GM12878 (cell line): ENCODE measurements at regions not wholly inside any gene's neighbourhood (a gene's known extent, or its start where the extent isn't known, plus 50 kb on each side); places are given as distances from the start of the nearest gene placed in this dataset.
"Not testable (repeated sequence)": the region's sequence is repeated elsewhere in the genome, so short reads cannot be mapped to it uniquely, and the experiment has no call there.

Experiments used
- ATAC-seq: fragments of 200-7000 bp; cut with Tn5 transposase; 3 replicates; pipeline ENCODE4 v1.9.1; 2020; ENCODE audit warnings: mild to moderate bottlenecking, moderate library complexity
- BruUV-seq: library from RNA; stranded (reverse); fragments of 400-500 nt; replicated peaks from 2 replicates; lab custom pipeline; 2021; lab: Mats Ljungman, UMichigan
- CTCF ChIA-PET: fragments of 300-600 bp; sonication (Branson Sonifier 250); formaldehyde crosslinking; extraction: SDS; loops from one replicate; lab custom pipeline; 2021; ENCODE audit warnings: inconsistent platforms; lab: Yijun Ruan, JAX
- POLR2A ChIA-PET: fragments of 350-600 bp; formaldehyde crosslinking; extraction: SDS; loops from one replicate; lab custom pipeline; 2021; ENCODE audit warnings: inconsistent platforms; lab: Charles Lee
- RAD21 ChIA-PET: fragments of 300-600 bp; sonication (Branson Sonifier 250); formaldehyde crosslinking; loops from one replicate; lab custom pipeline; 2023; ENCODE audit warnings: antibody characterized with exemption; ENCODE audit not compliant: unreplicated experiment; lab: Charles Lee
- SMC1A ChIA-PET: fragments of 300-600 bp; sonication (Branson Sonifier 250); formaldehyde crosslinking; loops from one replicate; lab custom pipeline; 2023; ENCODE audit not compliant: unreplicated experiment, uncharacterized antibody; lab: Charles Lee
- DNase-seq: peaks from one replicate; pipeline ENCODE4 v3.0.0-alpha.2; 2011; ENCODE audit warnings: low read depth, low spot score
- FAIRE-seq: peaks from 3 replicates; lab custom pipeline; 2011; peaks lifted over from hg19 to GRCh38; lab: Jason Lieb, UNC
- H2AFZ ChIP-seq: 2 replicates; pipeline ENCODE4 v1.6.0; 2011; ENCODE audit warnings: low read depth, low read length, control low read depth; ENCODE audit not compliant: control insufficient read depth
- H3K27ac ChIP-seq: 2 replicates; pipeline ENCODE4 v1.5.1; 2011; ENCODE audit warnings: control low read depth; ENCODE audit not compliant: control insufficient read depth, insufficient read depth
- H3K27me3 ChIP-seq, 2 experiments: replicated peaks in 1 of 2; 2 replicates each; pipeline versions ENCODE4 v1.6.0 to v1.6.1; 2011; ENCODE audit warnings: low read length in 1 of 2; ENCODE audit not compliant: control insufficient read depth in 2 of 2, insufficient read depth in 2 of 2
- H3K36me3 ChIP-seq, 2 experiments: 2 replicates each; pipeline ENCODE4 v1.5.1; 2011; ENCODE audit warnings: low read length in 1 of 2; ENCODE audit not compliant: control insufficient read depth in 2 of 2, insufficient read depth in 2 of 2
- H3K4me1 ChIP-seq: 2 replicates; pipeline ENCODE4 v1.6.1; 2011; ENCODE audit warnings: mild to moderate bottlenecking, low read length, moderate library complexity, mixed read lengths; ENCODE audit not compliant: control insufficient read depth, insufficient read depth
- H3K4me2 ChIP-seq: 2 replicates; pipeline ENCODE4 v1.6.0; 2011; ENCODE audit warnings: control low read depth; ENCODE audit not compliant: control insufficient read depth, insufficient read depth
- H3K4me3 ChIP-seq: fragments of 200-600 bp; sonication (generic); 2 replicates; pipeline ENCODE4 v1.5.1; 2016
- H3K79me2 ChIP-seq: 2 replicates; pipeline ENCODE4 v1.6.0; 2011; ENCODE audit warnings: low read length; ENCODE audit not compliant: control insufficient read depth, insufficient read depth
- H3K9ac ChIP-seq: 2 replicates; pipeline ENCODE4 v1.8.0; 2011; ENCODE audit warnings: low read length, control low read depth, mixed read lengths; ENCODE audit not compliant: control insufficient read depth, insufficient read depth
- H3K9me3 ChIP-seq: replicated peaks from 3 replicates; pipeline ENCODE4 v1.5.1; 2011; ENCODE audit warnings: mild to moderate bottlenecking, low read length; ENCODE audit not compliant: control insufficient read depth, insufficient read depth
- H4K20me1 ChIP-seq: 2 replicates; pipeline ENCODE4 v1.6.0; 2011; ENCODE audit not compliant: control insufficient read depth, insufficient read depth
- BACH1 ChIP-seq: fragments of 450-650 bp; IDR thresholded peaks from 2 replicates; pipeline ENCODE4 v1.6.1; 2017; ENCODE audit warnings: mild to moderate bottlenecking, borderline replicate concordance
- CBX3 ChIP-seq: fragments of 200-600 bp; sonication (generic); IDR thresholded peaks from 2 replicates; pipeline ENCODE4 v1.6.1; 2016; ENCODE audit warnings: low read depth, borderline replicate concordance
- NR2F1 ChIP-seq: fragments of 450-650 bp; conservative IDR thresholded peaks from 2 replicates; pipeline ENCODE4 v1.6.1; 2017; ENCODE audit warnings: mild to moderate bottlenecking
- WGBS: methylation state at CpG from one replicate; pipeline ENCODE4 v1.1.6; 2016; ENCODE audit warnings: low lambda C conversion rate; ENCODE audit not compliant: insufficient replicate concordance, insufficient coverage; ENCODE audit errors: missing lambda C conversion rate; 5-methylcytosine and 5-hydroxymethylcytosine counted together
- in situ Hi-C: fragments of 300-500 bp; cut with MboI; formaldehyde crosslinking; loops from 9 replicates; pipeline ENCODE4 v1.14.3; 2018; ENCODE audit warnings: mixed read lengths
- intact Hi-C: fragments of 100-400 bp; cut with micrococcal nuclease; formaldehyde crosslinking; loops from one replicate; pipeline ENCODE4 v1.14.2; 2022; ENCODE audit not compliant: unreplicated experiment

DNA sequence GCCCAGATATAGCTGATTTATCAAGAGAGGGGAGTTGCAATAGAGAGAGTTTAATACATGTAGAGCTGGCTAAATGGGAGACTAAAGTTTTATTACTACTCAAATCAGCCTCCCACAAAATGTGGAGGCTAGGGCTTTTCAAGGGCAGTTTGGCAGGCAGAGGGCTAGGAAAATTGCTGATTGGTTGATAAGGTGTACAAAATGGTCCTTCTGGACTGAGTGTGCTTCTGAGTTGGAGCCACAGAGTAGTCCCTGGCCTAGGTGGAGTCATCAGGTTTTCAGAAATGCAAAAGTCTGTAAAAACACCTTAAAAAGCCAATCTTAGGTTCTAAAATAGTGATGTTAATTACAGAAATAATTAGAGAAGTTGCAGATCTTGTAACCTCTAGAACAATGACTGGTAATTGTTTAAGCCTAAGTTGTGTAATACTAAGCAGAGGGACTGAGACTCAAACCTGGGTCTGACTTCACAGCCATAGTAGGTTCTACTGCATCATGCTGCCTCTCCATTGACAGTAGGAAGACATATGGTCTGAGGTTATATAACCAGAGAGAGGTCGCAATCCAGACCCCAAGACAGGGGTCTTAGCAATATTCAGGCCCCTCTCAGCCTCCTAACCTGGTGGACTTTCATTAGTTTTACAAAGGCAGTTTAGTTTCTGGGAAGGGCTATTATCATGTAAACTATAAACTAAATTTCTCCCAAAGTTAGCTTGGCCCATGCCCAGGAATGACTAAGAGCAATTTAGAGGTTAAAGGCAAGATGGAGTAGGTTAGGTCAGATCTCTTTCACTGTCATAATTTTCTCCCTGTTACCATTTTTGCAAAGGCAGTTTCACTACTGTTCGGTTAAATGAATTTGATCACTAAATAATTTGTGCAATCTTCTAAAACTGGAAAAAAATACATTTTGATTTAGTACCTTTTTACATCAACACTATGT is 186.3 kb upstream of the WSB1 start:
- not testable (repeated sequence) for BruUV-seq

GRCh38 chr17:27109346-27109745 is 184.6 kb upstream of the WSB1 start:
- H3K79me2 ChIP-seq = no peaks in the 10 kb centered on the region
- in situ Hi-C loops = no loop called here
- H4K20me1 ChIP-seq = no peaks in the 10 kb centered on the region
- no peak for ATAC-seq
- TF ChIP-seq CBX3 = no peak
- no peak for TF ChIP-seq BACH1
- TF ChIP-seq NR2F1 = no peak
- ChIA-PET POLR2A (no interaction called here), CTCF (no interaction called here), SMC1A (no interaction called here), RAD21 (no interaction called here)
- H2AFZ ChIP-seq = no peak overlapping the region
- no peak for FAIRE-seq
- DNase-seq = no peak
- H3K9ac ChIP-seq = no peak overlapping the region
- no peaks in the 10 kb centered on the region for H3K27me3 ChIP-seq
- no peaks in the 10 kb centered on the region for H3K36me3 ChIP-seq
- H3K4me3 ChIP-seq = no peak overlapping the region
- H3K4me2 ChIP-seq = no peak overlapping the region
- intact Hi-C loops = no loop called here
- no TSS peak for BruUV-seq
- H3K4me1 ChIP-seq = no peaks in the 10 kb centered on the region
- H3K9me3 ChIP-seq = no peaks in the 10 kb centered on the region
- no peak overlapping the region for H3K27ac ChIP-seq

More for the DNA sequence above, 186.3 kb upstream of the WSB1 start:
- H3K36me3 ChIP-seq, H4K20me1 ChIP-seq, CTCF ChIA-PET, H2AFZ ChIP-seq, intact Hi-C loops, in situ Hi-C loops, H3K79me2 ChIP-seq, ATAC-seq, H3K4me1 ChIP-seq, H3K9ac ChIP-seq, H3K4me3 ChIP-seq, H3K4me2 ChIP-seq, SMC1A ChIA-PET, H3K27me3 ChIP-seq, DNase-seq, RAD21 ChIA-PET, FAIRE-seq, POLR2A ChIA-PET, H3K27ac ChIP-seq, H3K9me3 ChIP-seq: not testable (repeated sequence)
- 20% methylated on average over 2 of the region's 2 CpGs for WGBS
